ENCODE measurements at regions not wholly inside any gene's neighbourhood (a gene's known extent, or its start where the extent isn't known, plus 50 kb on each side); places are given as distances from the start of the nearest gene placed in this dataset.

DNA sequence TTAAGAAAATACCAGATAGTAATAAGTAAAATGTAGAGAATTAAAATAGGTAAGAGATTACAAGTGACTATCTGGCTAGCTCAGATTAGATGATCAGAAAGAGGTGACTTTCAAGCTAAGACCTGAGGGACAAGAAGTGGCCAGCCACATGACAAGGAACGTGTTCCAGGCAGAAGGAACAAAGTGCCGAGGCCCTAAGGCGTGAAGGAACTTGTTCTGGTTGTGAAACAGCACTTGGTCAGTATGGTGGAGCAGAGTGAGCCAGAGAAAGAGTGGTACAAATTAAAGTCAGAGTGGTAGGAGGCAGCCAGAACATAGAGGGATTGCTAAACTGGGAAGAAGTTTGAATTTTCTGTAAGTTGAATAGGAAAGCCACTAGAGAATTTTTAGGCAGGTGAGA, 73.6 kb downstream of the ADRB2 start:
- Mint-ChIP-seq H3K4me1 (peaks cover 3% of the 10 kb centered on the region), H3K4me3 (no peak overlapping the region), H3K27ac (no peak overlapping the region), H3K9me3 (ENCODE audit: insufficient read depth) (peaks cover 8% of the 10 kb centered on the region), H3K27me3 (peaks cover 9% of the 10 kb centered on the region)
- TF ChIP-seq, protein P1, sequence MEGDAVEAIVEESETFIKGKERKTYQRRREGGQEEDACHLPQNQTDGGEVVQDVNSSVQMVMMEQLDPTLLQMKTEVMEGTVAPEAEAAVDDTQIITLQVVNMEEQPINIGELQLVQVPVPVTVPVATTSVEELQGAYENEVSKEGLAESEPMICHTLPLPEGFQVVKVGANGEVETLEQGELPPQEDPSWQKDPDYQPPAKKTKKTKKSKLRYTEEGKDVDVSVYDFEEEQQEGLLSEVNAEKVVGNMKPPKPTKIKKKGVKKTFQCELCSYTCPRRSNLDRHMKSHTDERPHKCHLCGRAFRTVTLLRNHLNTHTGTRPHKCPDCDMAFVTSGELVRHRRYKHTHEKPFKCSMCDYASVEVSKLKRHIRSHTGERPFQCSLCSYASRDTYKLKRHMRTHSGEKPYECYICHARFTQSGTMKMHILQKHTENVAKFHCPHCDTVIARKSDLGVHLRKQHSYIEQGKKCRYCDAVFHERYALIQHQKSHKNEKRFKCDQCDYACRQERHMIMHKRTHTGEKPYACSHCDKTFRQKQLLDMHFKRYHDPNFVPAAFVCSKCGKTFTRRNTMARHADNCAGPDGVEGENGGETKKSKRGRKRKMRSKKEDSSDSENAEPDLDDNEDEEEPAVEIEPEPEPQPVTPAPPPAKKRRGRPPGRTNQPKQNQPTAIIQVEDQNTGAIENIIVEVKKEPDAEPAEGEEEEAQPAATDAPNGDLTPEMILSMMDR (IDR thresholded peaks at IDR 0.05) = no peak
- no peak for TF ChIP-seq EZH2 (IDR thresholded peaks at IDR 0.05; ENCODE audit: borderline replicate concordance, insufficient read depth, low read depth, low read length, poor library complexity, severe bottlenecking)
- no peak overlapping the region for H3K27ac ChIP-seq (ENCODE audit: low read length in 2 of 2)
- ATAC-seq (ENCODE audit: low read depth) (no peak), DNase-seq (no peak)
- H3K4me1 ChIP-seq (ENCODE audit: control insufficient read depth in 2 of 2, insufficient read depth in 2 of 2, low read length in 2 of 2) = no peaks in the 10 kb centered on the region
- H3K4me2 ChIP-seq (replicated peaks; ENCODE audit: low read depth, low read length, poor library complexity, severe bottlenecking) = no peak overlapping the region
- no peak overlapping the region for H2AFZ ChIP-seq (ENCODE audit: insufficient read depth, low read depth, low read length, poor library complexity, severe bottlenecking)
- ChIA-PET CTCF (no interaction called here), POLR2A (no interaction called here)
- H3K36me3 ChIP-seq (replicated peaks in 1 of 2; ENCODE audit: control extremely low read depth in 1 of 2, control insufficient read depth in 1 of 2, extremely low read depth in 1 of 2, insufficient read depth in 2 of 2, low read length in 1 of 2) = no peaks in the 10 kb centered on the region
- H3K79me2 ChIP-seq (ENCODE audit: control insufficient read depth, insufficient read depth, low read length) = no peaks in the 10 kb centered on the region
- no peak overlapping the region for H3K9ac ChIP-seq (ENCODE audit: low read length)
- H3K4me3 ChIP-seq (ENCODE audit: control extremely low read depth in 1 of 5, extremely low read depth in 1 of 5, insufficient read depth in 1 of 5, low read depth in 2 of 5, low read length in 4 of 5) = no peak overlapping the region
- intact Hi-C loops (cut with micrococcal nuclease) = no loop called here
- H3K9me3 ChIP-seq (ENCODE audit: control extremely low read depth in 1 of 3, control insufficient read depth in 2 of 3, insufficient read depth in 1 of 3, low read length in 2 of 3) = peaks cover 0 to 6% (median 0%) of the 10 kb centered on the region in 3 donors
- no peaks in the 10 kb centered on the region for H4K20me1 ChIP-seq (ENCODE audit: control insufficient read depth, insufficient read depth, low read length, poor library complexity, severe bottlenecking)
- H3K27me3 ChIP-seq (replicated peaks in 1 of 4; ENCODE audit: control extremely low read depth in 1 of 4, control insufficient read depth in 3 of 4, insufficient read depth in 4 of 4, low read length in 3 of 4) = no peaks in the 10 kb centered on the region
- WGBS (ENCODE audit: insufficient coverage) = 80% methylated on average over 3 of the region's 3 CpGs

DNA sequence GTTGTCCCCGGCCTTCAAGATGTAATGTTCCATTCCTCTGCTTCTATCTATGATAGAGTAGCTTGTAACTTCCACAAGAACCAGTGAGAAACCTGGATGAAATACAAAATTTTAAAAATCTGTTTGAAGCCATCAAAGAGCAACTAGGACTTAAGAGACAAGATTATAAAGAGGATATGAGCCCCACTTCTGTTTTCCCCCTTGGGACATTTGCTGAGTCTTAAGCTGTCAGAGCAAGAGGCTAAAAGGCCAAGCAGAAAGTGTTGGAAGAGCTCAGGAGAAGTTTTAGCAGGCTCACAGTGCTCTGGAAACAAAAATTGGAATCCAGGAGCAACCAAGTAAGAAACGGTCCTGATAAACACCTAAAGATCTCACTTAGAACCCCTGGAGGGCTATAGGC, 76.1 kb downstream of the ADRB2 start:
- POLR2A ChIA-PET = no interaction called here
- WGBS (ENCODE audit: insufficient coverage) = 89% methylated on average over 1 of the region's 2 CpGs
- no peak for TF ChIP-seq EZH2 (IDR thresholded peaks at IDR 0.05; ENCODE audit: borderline replicate concordance, insufficient read depth, low read depth, low read length, poor library complexity, severe bottlenecking)
- TF ChIP-seq, protein P1 (IDR thresholded peaks at IDR 0.05) = no peak
- H3K27ac Mint-ChIP-seq = no peak overlapping the region
- Histone ChIP-seq H3K79me2 (ENCODE audit: control insufficient read depth, insufficient read depth, low read length) (no peaks in the 10 kb centered on the region), H3K4me1 (ENCODE audit: control insufficient read depth in 2 of 2, insufficient read depth in 2 of 2, low read length in 2 of 2) (no peaks in the 10 kb centered on the region), H3K4me3 (ENCODE audit: control extremely low read depth in 1 of 5, extremely low read depth in 1 of 5, insufficient read depth in 1 of 5, low read depth in 2 of 5, low read length in 4 of 5) (no peak overlapping the region), H4K20me1 (ENCODE audit: control insufficient read depth, insufficient read depth, low read length, poor library complexity, severe bottlenecking) (no peaks in the 10 kb centered on the region), H3K27me3 (replicated peaks in 1 of 4; ENCODE audit: control extremely low read depth in 1 of 4, control insufficient read depth in 3 of 4, insufficient read depth in 4 of 4, low read length in 3 of 4) (no peaks in the 10 kb centered on the region), H3K4me2 (replicated peaks; ENCODE audit: low read depth, low read length, poor library complexity, severe bottlenecking) (no peak overlapping the region), H3K27ac (ENCODE audit: low read length in 2 of 2) (no peak overlapping the region), H3K9ac (ENCODE audit: low read length) (no peak overlapping the region), H3K9me3 (ENCODE audit: control extremely low read depth in 1 of 3, control insufficient read depth in 2 of 3, insufficient read depth in 1 of 3, low read length in 2 of 3) (no peaks in the 10 kb centered on the region), H3K36me3 (replicated peaks in 1 of 2; ENCODE audit: control extremely low read depth in 1 of 2, control insufficient read depth in 1 of 2, extremely low read depth in 1 of 2, insufficient read depth in 2 of 2, low read length in 1 of 2) (no peaks in the 10 kb centered on the region), H2AFZ (ENCODE audit: insufficient read depth, low read depth, low read length, poor library complexity, severe bottlenecking) (no peak overlapping the region)
- intact Hi-C loops (cut with micrococcal nuclease) = no loop called here
- ATAC-seq (ENCODE audit: low read depth) (no peak), DNase-seq (no peak)
- no peak overlapping the region for H3K4me3 Mint-ChIP-seq
- H3K27me3 Mint-ChIP-seq = peaks cover 21% of the 10 kb centered on the region
- H3K4me1 Mint-ChIP-seq = peaks cover 3% of the 10 kb centered on the region
- CTCF ChIA-PET = interaction anchor here (1.6 kb wide), 1 partner anchor 55 kb away, joined by 4 read pairs; no protein-coding TSS in a partner anchor
- H3K9me3 Mint-ChIP-seq (ENCODE audit: insufficient read depth) = no peaks in the 10 kb centered on the region

Measured in B cell (primary cell).